Stimulated activated CD4-positive, alpha-beta T cell treated with anti-CD3 and anti-CD28 coated beads, Interleukin-15, amount 100 ng/mL, for 24 hours (primary cell): ENCODE measurements at regions not wholly inside any gene's neighbourhood (a gene's known extent, or its start where the extent isn't known, plus 50 kb on each side); places are given as distances from the start of the nearest gene placed in this dataset.

Experiments
- DNase-seq: peaks from one replicate; pipeline ENCODE4 v3.0.0-alpha.2; 2020

- no peak for DNase-seq
Measured at GRCh38 chr10:125333209-125333591, 172.8 kb upstream of the CTBP2 start.

- no peak for DNase-seq
Measured at GRCh38 chr10:125332548-125333208, 172.3 kb upstream of the CTBP2 start.

GRCh38 chr10:125331056-125331455 is 170.7 kb upstream of the CTBP2 start:
- no peak for DNase-seq

- DNase-seq = no peak
Measured at GRCh38 chr10:125329056-125329455, 168.7 kb upstream of the CTBP2 start.

- DNase-seq = no peak
Measured at GRCh38 chr10:125325326-125325725, 165.0 kb upstream of the CTBP2 start.

GRCh38 chr10:125316436-125316835 is 156.1 kb upstream of the CTBP2 start:
- DNase-seq = no peak

GRCh38 chr10:125300937-125301336 is 140.6 kb upstream of the CTBP2 start:
- no peak for DNase-seq

GRCh38 chr10:125299461-125299860 is 139.1 kb upstream of the CTBP2 start:
- no peak for DNase-seq

- no peak for DNase-seq
Measured at GRCh38 chr10:125296598-125296997, 136.2 kb upstream of the CTBP2 start.

- no peak for DNase-seq
Measured at GRCh38 chr10:125294109-125294508, 133.7 kb upstream of the CTBP2 start.

- no peak for DNase-seq
Measured at GRCh38 chr10:125291836-125292235, 131.5 kb upstream of the CTBP2 start.

GRCh38 chr10:125289461-125289860 is 129.1 kb upstream of the CTBP2 start:
- no peak for DNase-seq

- no peak for DNase-seq
Measured at GRCh38 chr10:125284875-125285597, 124.7 kb upstream of the CTBP2 start.

GRCh38 chr10:125283836-125284614 is 123.7 kb upstream of the CTBP2 start:
- no peak for DNase-seq

- no peak for DNase-seq
Measured at GRCh38 chr10:125283191-125283835, 123.0 kb upstream of the CTBP2 start.

GRCh38 chr10:125281091-125281490 is 120.7 kb upstream of the CTBP2 start:
- no peak for DNase-seq

- DNase-seq = no peak
Measured at GRCh38 chr10:125276133-125276532, 115.8 kb upstream of the CTBP2 start.

- DNase-seq = no peak
Measured at GRCh38 chr10:125274961-125275360, 114.6 kb upstream of the CTBP2 start.

GRCh38 chr10:125273023-125273422 is 112.7 kb upstream of the CTBP2 start:
- no peak for DNase-seq

- no peak for DNase-seq
Measured at GRCh38 chr10:125269716-125270115, 109.4 kb upstream of the CTBP2 start.

- no peak for DNase-seq
Measured at GRCh38 chr10:125266966-125267365, 106.6 kb upstream of the CTBP2 start.

- no peak for DNase-seq
Measured at GRCh38 chr10:125266541-125266940, 106.2 kb upstream of the CTBP2 start.

- no peak for DNase-seq
Measured at GRCh38 chr10:125265579-125265955, 105.2 kb upstream of the CTBP2 start.
